ENCODE measurements at regions not wholly inside any gene's neighbourhood (a gene's known extent, or its start where the extent isn't known, plus 50 kb on each side); places are given as distances from the start of the nearest gene placed in this dataset.
"Not testable (repeated sequence)": the region's sequence is repeated elsewhere in the genome, so short reads cannot be mapped to it uniquely, and the experiment has no call there.

- FAIRE-seq (peak; percentile 79), DNase-seq (ENCODE audit: insufficient read length, low spot score) (no peak)
These were observed 861.8 kb downstream of the TAF11L14 start for GRCh38 chr5:18496041-18496440.

- no peak for FAIRE-seq
- DNase-seq (ENCODE audit: insufficient read length, low spot score), result no peak
These were observed 862.8 kb downstream of the TAF11L14 start for GRCh38 chr5:18497089-18497488.

- DNase-seq (ENCODE audit: insufficient read length, low spot score), result no peak
- no peak for FAIRE-seq
These were observed 869.6 kb downstream of the TAF11L14 start for GRCh38 chr5:18503797-18504328.

- no peak for FAIRE-seq
- DNase-seq (ENCODE audit: insufficient read length, low spot score), result no peak
These were observed 872.9 kb downstream of the TAF11L14 start for GRCh38 chr5:18507114-18507513.

GRCh38 chr5:18517641-18518380 lies 883.6 kb downstream of the TAF11L14 start:
- FAIRE-seq, result peak; percentile 28
- DNase-seq (ENCODE audit: insufficient read length, low spot score), result no peak

- FAIRE-seq (no peak), DNase-seq (ENCODE audit: insufficient read length, low spot score) (no peak)
These were observed 889.1 kb downstream of the TAF11L14 start for GRCh38 chr5:18523380-18523779.

GRCh38 chr5:18526792-18527405 lies 892.6 kb downstream of the TAF11L14 start:
- FAIRE-seq, result no peak
- no peak for DNase-seq (ENCODE audit: insufficient read length, low spot score)

GRCh38 chr5:18533137-18533536 lies 898.9 kb downstream of the TAF11L14 start:
- FAIRE-seq (no peak), DNase-seq (ENCODE audit: insufficient read length, low spot score) (no peak)

GRCh38 chr5:18534119-18534518 lies 899.9 kb downstream of the TAF11L14 start:
- no peak for FAIRE-seq
- no peak for DNase-seq (ENCODE audit: insufficient read length, low spot score)

GRCh38 chr5:18535753-18536152 lies 901.5 kb downstream of the TAF11L14 start:
- DNase-seq (ENCODE audit: insufficient read length, low spot score); FAIRE-seq: not testable (repeated sequence)

GRCh38 chr5:18544421-18544820 lies 910.2 kb downstream of the TAF11L14 start:
- FAIRE-seq, result no peak
- no peak for DNase-seq (ENCODE audit: insufficient read length, low spot score)

GRCh38 chr5:18546591-18546990 lies 912.3 kb downstream of the TAF11L14 start:
- DNase-seq (ENCODE audit: insufficient read length, low spot score) (no peak), FAIRE-seq (no peak)

GRCh38 chr5:18551716-18552115 lies 917.5 kb downstream of the TAF11L14 start:
- DNase-seq (ENCODE audit: insufficient read length, low spot score), result no peak
- FAIRE-seq, result no peak

- peak; percentile 44 for FAIRE-seq
These were observed 919.0 kb downstream of the TAF11L14 start for GRCh38 chr5:18553269-18553668.

GRCh38 chr5:18560602-18561001 lies 926.3 kb downstream of the TAF11L14 start:
- FAIRE-seq (no peak), DNase-seq (ENCODE audit: insufficient read length, low spot score) (no peak)

More at GRCh38 chr5:18553269-18553668, 919.0 kb downstream of the TAF11L14 start:
- DNase-seq (ENCODE audit: insufficient read length, low spot score), result peak; percentile 70

GRCh38 chr5:18563853-18564252 lies 929.6 kb downstream of the TAF11L14 start:
- DNase-seq (ENCODE audit: insufficient read length, low spot score) (no peak), FAIRE-seq (no peak)

- DNase-seq (ENCODE audit: insufficient read length, low spot score), result no peak
- no peak for FAIRE-seq
These were observed 932.4 kb downstream of the TAF11L14 start for GRCh38 chr5:18566671-18567070.

- DNase-seq (ENCODE audit: insufficient read length, low spot score) (no peak), FAIRE-seq (no peak)
These were observed 942.3 kb downstream of the TAF11L14 start for GRCh38 chr5:18576586-18576985.

GRCh38 chr5:18601185-18601584 lies 966.9 kb downstream of the TAF11L14 start:
- FAIRE-seq (no peak), DNase-seq (ENCODE audit: insufficient read length, low spot score) (no peak)

GRCh38 chr5:18602402-18602801 lies 968.1 kb downstream of the TAF11L14 start:
- no peak for DNase-seq (ENCODE audit: insufficient read length, low spot score)
- no peak for FAIRE-seq

GRCh38 chr5:18605186-18605585 lies 970.9 kb downstream of the TAF11L14 start:
- DNase-seq (ENCODE audit: insufficient read length, low spot score), result no peak
- no peak for FAIRE-seq

GRCh38 chr5:18607570-18607969 lies 973.3 kb downstream of the TAF11L14 start:
- FAIRE-seq (no peak), DNase-seq (ENCODE audit: insufficient read length, low spot score) (no peak)

All from HTR-8/SVneo (cell line).